GM23248 (cell line): ENCODE measurements at regions not wholly inside any gene's neighbourhood (a gene's known extent, or its start where the extent isn't known, plus 50 kb on each side); places are given as distances from the start of the nearest gene placed in this dataset.
"Not testable (repeated sequence)": the region's sequence is repeated elsewhere in the genome, so short reads cannot be mapped to it uniquely, and the experiment has no call there.

Source experiments
- DNase-seq: peaks from one replicate; pipeline ENCODE4 v3.0.0-alpha.2; 2015
- H2AFZ ChIP-seq: fragments of 200-600 bp; sonication (generic); 2 replicates; pipeline ENCODE4 v1.6.1; 2016; ENCODE audit warnings: antibody characterized with exemption
- H3F3A ChIP-seq: fragments of 200-600 bp; sonication (generic); 2 replicates; pipeline ENCODE4 v1.6.1; 2016; ENCODE audit warnings: mild to moderate bottlenecking, antibody characterized with exemption, mixed run types; ENCODE audit not compliant: insufficient read depth
- H3K27ac ChIP-seq: fragments of 200-600 bp; sonication (generic); 2 replicates; pipeline ENCODE4 v1.5.1; 2016; ENCODE audit warnings: mild to moderate bottlenecking
- H3K27me3 ChIP-seq: fragments of 200-600 bp; sonication (generic); replicated peaks from 2 replicates; pipeline ENCODE4 v1.6.1; 2016; ENCODE audit warnings: mild to moderate bottlenecking; ENCODE audit not compliant: insufficient read depth
- H3K36me3 ChIP-seq: fragments of 200-600 bp; sonication (generic); 2 replicates; pipeline ENCODE4 v1.6.1; 2016; ENCODE audit warnings: low read depth, mild to moderate bottlenecking
- H3K4me1 ChIP-seq: fragments of 200-600 bp; sonication (generic); 2 replicates; pipeline ENCODE4 v1.6.1; 2016; ENCODE audit warnings: mild to moderate bottlenecking; ENCODE audit not compliant: insufficient read depth
- H3K4me2 ChIP-seq: fragments of 200-600 bp; sonication (generic); one replicate; pipeline ENCODE4 v1.6.1; 2016; ENCODE audit warnings: mild to moderate bottlenecking; ENCODE audit not compliant: unreplicated experiment
- H3K4me3 ChIP-seq: fragments of 200-600 bp; sonication (generic); 2 replicates; pipeline ENCODE4 v1.5.1; 2016; ENCODE audit warnings: mild to moderate bottlenecking
- H3K79me2 ChIP-seq: fragments of 200-600 bp; sonication (generic); 2 replicates; pipeline ENCODE4 v1.6.1; 2016; ENCODE audit warnings: mild to moderate bottlenecking; ENCODE audit not compliant: insufficient read depth
- H3K9ac ChIP-seq: fragments of 200-600 bp; sonication (generic); 2 replicates; pipeline ENCODE4 v1.6.1; 2016; ENCODE audit warnings: mild to moderate bottlenecking
- H3K9me2 ChIP-seq: fragments of 200-600 bp; sonication (generic); 2 replicates; pipeline ENCODE4 v1.6.1; 2016; ENCODE audit warnings: mixed run types, mild to moderate bottlenecking, moderate library complexity; ENCODE audit not compliant: insufficient read depth
- H3K9me3 ChIP-seq: fragments of 200-600 bp; sonication (generic); one replicate; pipeline ENCODE4 v1.6.1; 2017; ENCODE audit warnings: low read depth
- H4K20me1 ChIP-seq: fragments of 200-600 bp; sonication (generic); 2 replicates; pipeline ENCODE4 v1.6.0; 2016; ENCODE audit not compliant: insufficient read depth
- EZH2 ChIP-seq: fragments of 200-600 bp; sonication (generic); IDR thresholded peaks from 2 replicates; pipeline ENCODE4 v1.6.1; 2018; ENCODE audit warnings: antibody characterized with exemption, mild to moderate bottlenecking; ENCODE audit not compliant: insufficient read depth, poor library complexity, severe bottlenecking
- EZH2phosphoT487 ChIP-seq: fragments of 200-600 bp; sonication (generic); IDR thresholded peaks from 2 replicates; pipeline ENCODE4 v1.6.1; 2018; ENCODE audit warnings: antibody characterized with exemption, moderate library complexity, mild to moderate bottlenecking, low read depth; ENCODE audit not compliant: insufficient read depth
- WGBS, 2 experiments: methylation state at CpG; one replicate each; pipeline ENCODE4 v1.1.6; 2015 to 2017; ENCODE audit warnings: low lambda C conversion rate in 2 of 2, low coverage in 1 of 2; ENCODE audit errors: missing lambda C conversion rate in 2 of 2; 5-methylcytosine and 5-hydroxymethylcytosine counted together
- in situ Hi-C: fragments of 300-500 bp; cut with MboI; formaldehyde crosslinking; loops from 2 replicates; pipeline ENCODE4 v1.15.0; 2020

DNA sequence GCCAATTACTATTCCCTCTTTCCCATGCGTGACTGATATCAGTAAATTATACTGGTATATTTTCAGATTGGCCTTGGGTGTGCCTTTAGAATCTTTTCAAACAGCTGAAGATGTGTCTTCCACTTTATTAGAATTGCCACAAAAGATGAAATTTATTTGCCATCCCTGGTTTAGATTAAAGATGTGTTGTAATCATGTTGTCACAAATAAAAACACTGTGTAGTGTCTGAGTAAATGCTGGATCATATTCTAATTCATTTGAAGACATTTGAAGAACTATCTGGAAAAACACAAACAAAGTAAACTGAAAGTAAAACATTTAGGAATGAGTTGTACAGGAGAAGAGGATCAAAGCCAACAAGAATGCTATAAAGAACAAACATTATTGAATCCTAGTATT lies 339.7 kb upstream of the COL8A1 start:
- Histone ChIP-seq H3K4me3 (no peak overlapping the region), H3K79me2 (no peaks in the 10 kb centered on the region), H2AFZ (no peak overlapping the region), H4K20me1 (no peaks in the 10 kb centered on the region), H3K9me3 (no peaks in the 10 kb centered on the region), H3K27ac (no peak overlapping the region), H3F3A (no peaks in the 10 kb centered on the region), H3K9me2 (no peaks in the 10 kb centered on the region), H3K4me2 (no peak overlapping the region), H3K9ac (no peak overlapping the region), H3K36me3 (no peaks in the 10 kb centered on the region), H3K4me1 (no peaks in the 10 kb centered on the region), H3K27me3 (no peaks in the 10 kb centered on the region)
- no peak for TF ChIP-seq EZH2phosphoT487
- TF ChIP-seq EZH2: no peak
- in situ Hi-C loops: no loop called here
- DNase-seq: no peak
- WGBS, 2 experiments: 20 to 29% methylated on average over 1 of the region's 1 CpG

GRCh38 chr3:99295836-99296235 lies 342.6 kb upstream of the COL8A1 start:
- WGBS, 2 experiments: 64 to 71% methylated on average over 1 of the region's 1 CpG

GRCh38 chr3:99294092-99294491 lies 344.3 kb upstream of the COL8A1 start:
- H3K27me3 ChIP-seq, H3K9me2 ChIP-seq, DNase-seq, H2AFZ ChIP-seq, H4K20me1 ChIP-seq, H3K9me3 ChIP-seq, H3K9ac ChIP-seq, H3K4me3 ChIP-seq, in situ Hi-C loops, H3F3A ChIP-seq, H3K27ac ChIP-seq, H3K4me1 ChIP-seq, H3K79me2 ChIP-seq, H3K4me2 ChIP-seq, H3K36me3 ChIP-seq: not testable (repeated sequence)
- 24 to 26% methylated on average over 8 of the region's 8 CpGs for WGBS, 2 experiments

More at GRCh38 chr3:99295836-99296235, 342.6 kb upstream of the COL8A1 start:
- H3K27ac ChIP-seq: no peak overlapping the region
- TF ChIP-seq EZH2phosphoT487 (no peak), EZH2 (no peak)
- no peaks in the 10 kb centered on the region for H3K27me3 ChIP-seq
- H3K4me2 ChIP-seq: no peak overlapping the region
- no peaks in the 10 kb centered on the region for H3K9me2 ChIP-seq
- H4K20me1 ChIP-seq: no peaks in the 10 kb centered on the region
- H3K79me2 ChIP-seq: no peaks in the 10 kb centered on the region
- no peaks in the 10 kb centered on the region for H3K4me1 ChIP-seq
- no peak overlapping the region for H3K4me3 ChIP-seq
- H3K9ac ChIP-seq: no peak overlapping the region
- no peaks in the 10 kb centered on the region for H3F3A ChIP-seq
- no peaks in the 10 kb centered on the region for H3K36me3 ChIP-seq
- no peaks in the 10 kb centered on the region for H3K9me3 ChIP-seq
- no peak overlapping the region for H2AFZ ChIP-seq
- no peak for DNase-seq
- in situ Hi-C loops: no loop called here

GRCh38 chr3:99287876-99288275 lies 350.5 kb upstream of the COL8A1 start:
- no peak overlapping the region for H3K27ac ChIP-seq
- H3K27me3 ChIP-seq: no peaks in the 10 kb centered on the region
- no peak overlapping the region for H3K9ac ChIP-seq
- peaks cover 16% of the 10 kb centered on the region for H3F3A ChIP-seq
- H3K36me3 ChIP-seq: no peaks in the 10 kb centered on the region
- 43% methylated on average over 2 of the region's 2 CpGs for WGBS, 2 experiments
- H3K4me3 ChIP-seq: no peak overlapping the region
- DNase-seq: no peak
- no peak for TF ChIP-seq EZH2phosphoT487
- TF ChIP-seq EZH2: no peak
- H3K9me2 ChIP-seq: no peaks in the 10 kb centered on the region
- no peak overlapping the region for H3K4me2 ChIP-seq
- H3K4me1 ChIP-seq: 0 out of 2 replicates have a peak, but pooled peaks cover 7% of the 10 kb centered on the region
- in situ Hi-C loops: no loop called here
- H4K20me1 ChIP-seq: no peaks in the 10 kb centered on the region
- no peaks in the 10 kb centered on the region for H3K9me3 ChIP-seq
- H2AFZ ChIP-seq: no peak overlapping the region
- no peaks in the 10 kb centered on the region for H3K79me2 ChIP-seq

- H3K27me3 ChIP-seq: no peaks in the 10 kb centered on the region
- no peaks in the 10 kb centered on the region for H3K9me3 ChIP-seq
- no peaks in the 10 kb centered on the region for H4K20me1 ChIP-seq
- peak; percentile 22 for DNase-seq
- 0 out of 2 replicates have a peak overlapping the region, but pooled peaks have one; percentile 3 for H2AFZ ChIP-seq
- H3F3A ChIP-seq: peaks cover 16% of the 10 kb centered on the region
- in situ Hi-C loops: no loop called here
- H3K9ac ChIP-seq: no peak overlapping the region
- no peaks in the 10 kb centered on the region for H3K36me3 ChIP-seq
- no peak overlapping the region for H3K27ac ChIP-seq
- H3K79me2 ChIP-seq: no peaks in the 10 kb centered on the region
- no peaks in the 10 kb centered on the region for H3K9me2 ChIP-seq
- 0 out of 2 replicates have a peak, but pooled peaks cover 7% of the 10 kb centered on the region for H3K4me1 ChIP-seq
- no peak overlapping the region for H3K4me2 ChIP-seq
- TF ChIP-seq EZH2phosphoT487 (no peak), EZH2 (no peak)
- no peak overlapping the region for H3K4me3 ChIP-seq
Observed at GRCh38 chr3:99286266-99286845, 352.0 kb upstream of the COL8A1 start.
